Liver (tissue), 8 donors: ENCODE measurements at regions not wholly inside any gene's neighbourhood (a gene's known extent, or its start where the extent isn't known, plus 50 kb on each side); places are given as distances from the start of the nearest gene placed in this dataset.

Source experiments
- DNase-seq: peaks from one replicate; pipeline ENCODE4 v3.0.0-alpha.2; 2017; ENCODE audit warnings: low spot score
- H3K27ac ChIP-seq, 2 donors: one replicate each; pipeline ENCODE4 v1.7.0; 2013; ENCODE audit warnings: inconsistent platforms in 2 of 2, low read length in 2 of 2, control low read depth in 1 of 2, low read depth in 1 of 2, mild to moderate bottlenecking in 1 of 2
- H3K27me3 ChIP-seq, 4 donors: one replicate each; pipeline versions ENCODE4 v1.6.1 to v1.7.0; 2013; ENCODE audit warnings: low read length in 3 of 4, inconsistent platforms in 1 of 4, mild to moderate bottlenecking in 1 of 4, moderate library complexity in 1 of 4; ENCODE audit not compliant: control insufficient read depth in 4 of 4, insufficient read depth in 4 of 4
- H3K36me3 ChIP-seq, 4 donors: one replicate each; pipeline versions ENCODE4 v1.6.1 to v1.7.0; 2013; ENCODE audit warnings: low read length in 3 of 4, mild to moderate bottlenecking in 3 of 4, low read depth in 1 of 4, moderate library complexity in 1 of 4; ENCODE audit not compliant: control insufficient read depth in 4 of 4, insufficient read depth in 3 of 4
- H3K4me1 ChIP-seq, 4 donors: one replicate each; pipeline versions ENCODE4 v1.6.1 to v1.7.0; 2013; ENCODE audit warnings: low read length in 3 of 4, mild to moderate bottlenecking in 3 of 4, moderate library complexity in 1 of 4; ENCODE audit not compliant: control insufficient read depth in 4 of 4, insufficient read depth in 4 of 4
- H3K4me3 ChIP-seq, 3 donors: one replicate each; pipeline versions ENCODE4 v1.6.1 to v1.7.0; 2013; ENCODE audit warnings: low read length in 3 of 3, control low read depth in 1 of 3, low read depth in 1 of 3, mild to moderate bottlenecking in 1 of 3
- H3K9ac ChIP-seq, 2 donors: one replicate each; pipeline ENCODE4 v1.7.0; 2013; ENCODE audit warnings: low read length in 2 of 2, mild to moderate bottlenecking in 2 of 2, moderate library complexity in 2 of 2, control low read depth in 1 of 2, low read depth in 1 of 2
- H3K9me3 ChIP-seq, 4 donors: one replicate each; pipeline versions ENCODE4 v1.6.1 to v1.7.0; 2013; ENCODE audit warnings: low read length in 3 of 4; ENCODE audit not compliant: control insufficient read depth in 4 of 4
- ATF3 ChIP-seq: IDR thresholded peaks from 2 replicates; pipeline ENCODE4 v1.6.1; 2016; ENCODE audit warnings: antibody characterized with exemption
- EGR1 ChIP-seq, 2 donors: IDR thresholded peaks; 2 replicates each; pipeline ENCODE4 v1.6.1; 2016 to 2018; ENCODE audit warnings: antibody characterized with exemption in 2 of 2, low read depth in 2 of 2
- FOXA1 ChIP-seq: IDR thresholded peaks from 2 replicates; pipeline ENCODE4 v1.6.1; 2016; ENCODE audit warnings: antibody characterized with exemption
- FOXA2 ChIP-seq: IDR thresholded peaks from 2 replicates; pipeline ENCODE4 v1.6.1; 2016; ENCODE audit warnings: antibody characterized with exemption
- GABPA ChIP-seq, 2 donors: IDR thresholded peaks in 1 of 2; conservative IDR thresholded peaks in 1 of 2; 2 replicates each; pipeline ENCODE4 v1.6.1; 2016; ENCODE audit warnings: antibody characterized with exemption in 2 of 2, mild to moderate bottlenecking in 1 of 2, moderate library complexity in 1 of 2
- HNF4A ChIP-seq, 2 donors: conservative IDR thresholded peaks; 2 replicates each; pipeline ENCODE4 v1.6.1; 2016; ENCODE audit warnings: antibody characterized with exemption in 2 of 2, mild to moderate bottlenecking in 2 of 2
- JUND ChIP-seq, 2 donors: IDR thresholded peaks; 2 replicates each; pipeline ENCODE4 v1.6.1; 2016; ENCODE audit warnings: antibody characterized with exemption in 2 of 2
- NR2F2 ChIP-seq: IDR thresholded peaks from 2 replicates; pipeline ENCODE4 v1.6.1; 2016; ENCODE audit warnings: antibody characterized with exemption
- RAD21 ChIP-seq, 2 donors: IDR thresholded peaks; 2 replicates each; pipeline ENCODE4 v1.6.1; 2016; ENCODE audit warnings: antibody characterized with exemption in 2 of 2, mild to moderate bottlenecking in 2 of 2
- REST ChIP-seq: IDR thresholded peaks from 2 replicates; pipeline ENCODE4 v1.6.1; 2016; ENCODE audit warnings: antibody characterized with exemption, mild to moderate bottlenecking
- RXRA ChIP-seq, 2 donors: IDR thresholded peaks; 2 replicates each; pipeline ENCODE4 v1.6.1; 2017 to 2018; ENCODE audit warnings: antibody characterized with exemption in 2 of 2, mild to moderate bottlenecking in 1 of 2
- SP1 ChIP-seq: IDR thresholded peaks from 2 replicates; pipeline ENCODE4 v1.6.1; 2018; ENCODE audit warnings: antibody characterized with exemption, mild to moderate bottlenecking
- TAF1 ChIP-seq: conservative IDR thresholded peaks from 2 replicates; pipeline ENCODE4 v1.6.1; 2016; ENCODE audit warnings: antibody characterized with exemption, mild to moderate bottlenecking
- YY1 ChIP-seq: IDR thresholded peaks from 2 replicates; pipeline ENCODE4 v1.6.1; 2016; ENCODE audit warnings: antibody characterized with exemption, mild to moderate bottlenecking
- WGBS: extraction: QIAGEN DNeasy Blood & Tissue Kit; methylation state at CpG from one replicate; pipeline ENCODE4 v1.1.7; 2013; 5-methylcytosine and 5-hydroxymethylcytosine counted together
- TF ChIP-seq, protein P1 (sequence below): fragments of 150-350 bp; IDR thresholded peaks from 2 replicates; pipeline ENCODE4 v1.5.1; 2017; ENCODE audit warnings: improper control_type of control experiment, low read depth, low read length; ENCODE audit not compliant: missing input control
- TF ChIP-seq, protein P2 (sequence below): IDR thresholded peaks from 2 replicates; pipeline ENCODE4 v1.6.1; 2016; ENCODE audit warnings: antibody characterized with exemption
- donor health status: healthy.
- donor health status: healthy.
- donor health status: healthy.
- donor health status: healthy.
- donor health status: healthy.

DNA sequence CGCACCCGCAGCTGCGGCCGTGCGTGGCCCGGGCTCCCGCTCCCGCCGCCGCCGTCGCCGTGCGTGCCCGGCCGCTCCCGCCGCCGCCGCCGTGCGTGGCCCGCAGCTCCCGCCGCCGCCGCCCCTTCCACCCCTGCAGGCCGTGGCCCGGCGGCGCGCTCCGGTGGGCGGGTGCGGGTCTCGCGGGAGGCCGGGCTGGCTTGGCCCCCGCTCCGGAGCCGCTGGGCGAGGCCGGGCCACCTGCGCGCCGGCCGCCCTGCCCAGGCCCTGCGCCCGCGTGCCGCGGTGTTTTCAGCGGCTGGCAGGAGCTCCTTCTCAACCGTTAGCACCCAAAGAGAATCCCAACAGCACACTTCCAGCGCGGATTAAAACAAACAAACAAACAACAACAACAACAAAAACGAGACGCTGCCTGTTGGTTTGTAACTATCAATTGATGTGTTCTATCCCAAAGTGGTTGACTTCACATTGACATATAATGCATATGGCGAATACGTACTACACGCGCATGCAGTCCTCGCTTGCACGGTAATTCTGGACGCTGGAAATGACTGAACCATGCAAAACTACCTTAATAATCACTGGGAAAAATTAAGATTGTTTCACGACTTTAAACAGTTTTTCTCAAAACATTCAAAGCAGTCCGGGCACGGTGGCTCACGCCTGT, 113.7 kb upstream of the GOLGA8J start:
- H3K27ac ChIP-seq: no peak overlapping the region
- H3K27me3 ChIP-seq: no peaks in the 10 kb centered on the region
- DNase-seq: no peak
- WGBS: 16% methylated on average over 69 of the region's 69 CpGs
- TF ChIP-seq FOXA1: no peak
- TF ChIP-seq, protein P1, sequence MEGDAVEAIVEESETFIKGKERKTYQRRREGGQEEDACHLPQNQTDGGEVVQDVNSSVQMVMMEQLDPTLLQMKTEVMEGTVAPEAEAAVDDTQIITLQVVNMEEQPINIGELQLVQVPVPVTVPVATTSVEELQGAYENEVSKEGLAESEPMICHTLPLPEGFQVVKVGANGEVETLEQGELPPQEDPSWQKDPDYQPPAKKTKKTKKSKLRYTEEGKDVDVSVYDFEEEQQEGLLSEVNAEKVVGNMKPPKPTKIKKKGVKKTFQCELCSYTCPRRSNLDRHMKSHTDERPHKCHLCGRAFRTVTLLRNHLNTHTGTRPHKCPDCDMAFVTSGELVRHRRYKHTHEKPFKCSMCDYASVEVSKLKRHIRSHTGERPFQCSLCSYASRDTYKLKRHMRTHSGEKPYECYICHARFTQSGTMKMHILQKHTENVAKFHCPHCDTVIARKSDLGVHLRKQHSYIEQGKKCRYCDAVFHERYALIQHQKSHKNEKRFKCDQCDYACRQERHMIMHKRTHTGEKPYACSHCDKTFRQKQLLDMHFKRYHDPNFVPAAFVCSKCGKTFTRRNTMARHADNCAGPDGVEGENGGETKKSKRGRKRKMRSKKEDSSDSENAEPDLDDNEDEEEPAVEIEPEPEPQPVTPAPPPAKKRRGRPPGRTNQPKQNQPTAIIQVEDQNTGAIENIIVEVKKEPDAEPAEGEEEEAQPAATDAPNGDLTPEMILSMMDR: no peak
- TF ChIP-seq RXRA (IDR thresholded peaks at IDR 0.05): no peak
- TF ChIP-seq, protein P2, sequence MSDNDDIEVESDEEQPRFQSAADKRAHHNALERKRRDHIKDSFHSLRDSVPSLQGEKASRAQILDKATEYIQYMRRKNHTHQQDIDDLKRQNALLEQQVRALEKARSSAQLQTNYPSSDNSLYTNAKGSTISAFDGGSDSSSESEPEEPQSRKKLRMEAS: no peak
- no peak for TF ChIP-seq FOXA2
- TF ChIP-seq ATF3: no peak
- TF ChIP-seq TAF1: no peak
- TF ChIP-seq HNF4A (conservative IDR thresholded peaks at IDR 0.05): no peak
- TF ChIP-seq NR2F2: no peak
- TF ChIP-seq JUND (IDR thresholded peaks at IDR 0.05): no peak
- no peak for TF ChIP-seq REST
- TF ChIP-seq YY1: no peak
- TF ChIP-seq RAD21 (IDR thresholded peaks at IDR 0.05): no peak
- peaks cover 5 to 26% (median 14%) of the 10 kb centered on the region in 4 donors for H3K4me1 ChIP-seq
- H3K9ac ChIP-seq: no peak overlapping the region
- H3K9me3 ChIP-seq: peaks cover 0 to 4% (median 0%) of the 10 kb centered on the region in 4 donors
- no peaks in the 10 kb centered on the region for H3K36me3 ChIP-seq
- peak overlapping the region in 1 of 3 donors; percentile 81 for H3K4me3 ChIP-seq

- Histone ChIP-seq H3K9me3 (peaks cover 0 to 4% (median 0%) of the 10 kb centered on the region in 4 donors), H3K27ac (peak overlapping the region in 1 of 2 donors; percentile 56), H3K9ac (no peak overlapping the region), H3K36me3 (no peaks in the 10 kb centered on the region), H3K4me3 (peak overlapping the region in 2 of 3 donors; percentile 58 to 81), H3K4me1 (peaks cover 5 to 26% (median 14%) of the 10 kb centered on the region in 4 donors), H3K27me3 (no peaks in the 10 kb centered on the region)
- no peak for DNase-seq
- 3% methylated on average over 91 of the region's 91 CpGs for WGBS
- TF ChIP-seq REST: no peak
- no peak for TF ChIP-seq SP1
- TF ChIP-seq, protein P2: no peak
- no peak for TF ChIP-seq TAF1
- no peak for TF ChIP-seq JUND (IDR thresholded peaks at IDR 0.05)
- no peak for TF ChIP-seq ATF3
- no peak for TF ChIP-seq GABPA (IDR thresholded peaks at IDR 0.05 in 1 of 2, conservative IDR thresholded peaks at IDR 0.05 in 1 of 2)
- no peak for TF ChIP-seq RXRA (IDR thresholded peaks at IDR 0.05)
- TF ChIP-seq EGR1 (IDR thresholded peaks at IDR 0.05; ENCODE audit: low read depth in 2 of 2): no peak
- no peak for TF ChIP-seq FOXA1
- no peak for TF ChIP-seq YY1
- TF ChIP-seq, protein P1: no peak
- TF ChIP-seq HNF4A (conservative IDR thresholded peaks at IDR 0.05): no peak
- TF ChIP-seq RAD21 (IDR thresholded peaks at IDR 0.05): no peak
Measured at GRCh38 chr15:29968099-29968894, 114.5 kb upstream of the GOLGA8J start.
